ENCODE measurements at regions not wholly inside any gene's neighbourhood (a gene's known extent, or its start where the extent isn't known, plus 50 kb on each side); places are given as distances from the start of the nearest gene placed in this dataset.

- no peak for DNase-seq
These were observed 368.6 kb upstream of the MCTP2 start for GRCh38 chr15:93862791-93863190.

- DNase-seq = no peak
These were observed 369.2 kb upstream of the MCTP2 start for GRCh38 chr15:93861956-93862741.

- no peak for DNase-seq
These were observed 369.9 kb upstream of the MCTP2 start for GRCh38 chr15:93861413-93861812.

GRCh38 chr15:93860701-93861100 lies 370.7 kb upstream of the MCTP2 start:
- no peak for DNase-seq

- no peak for DNase-seq
These were observed 372.2 kb upstream of the MCTP2 start for GRCh38 chr15:93859176-93859575.

GRCh38 chr15:93855181-93855826 lies 376.1 kb upstream of the MCTP2 start:
- peak; percentile 38 for DNase-seq

- DNase-seq = no peak
These were observed 377.3 kb upstream of the MCTP2 start for GRCh38 chr15:93854088-93854487.

GRCh38 chr15:93852761-93853160 lies 378.6 kb upstream of the MCTP2 start:
- no peak for DNase-seq

GRCh38 chr15:93848490-93848889 lies 382.9 kb upstream of the MCTP2 start:
- no peak for DNase-seq

GRCh38 chr15:93848076-93848475 lies 383.3 kb upstream of the MCTP2 start:
- DNase-seq = no peak

- no peak for DNase-seq
These were observed 385.2 kb upstream of the MCTP2 start for GRCh38 chr15:93846148-93846547.

GRCh38 chr15:93837450-93837849 lies 393.9 kb upstream of the MCTP2 start:
- DNase-seq = no peak

- no peak for DNase-seq
These were observed 396.0 kb upstream of the MCTP2 start for GRCh38 chr15:93835344-93835743.

GRCh38 chr15:93831641-93832040 lies 399.7 kb upstream of the MCTP2 start:
- DNase-seq = no peak

GRCh38 chr15:93830221-93831080 lies 400.9 kb upstream of the MCTP2 start:
- DNase-seq = no peak

- no peak for DNase-seq
These were observed 402.1 kb upstream of the MCTP2 start for GRCh38 chr15:93829115-93829870.

- no peak for DNase-seq
These were observed 404.6 kb upstream of the MCTP2 start for GRCh38 chr15:93826790-93827189.

GRCh38 chr15:93826293-93826692 lies 405.1 kb upstream of the MCTP2 start:
- DNase-seq = no peak

GRCh38 chr15:93825682-93826081 lies 405.7 kb upstream of the MCTP2 start:
- no peak for DNase-seq

GRCh38 chr15:93823971-93824913 lies 407.1 kb upstream of the MCTP2 start:
- peak; percentile 69 for DNase-seq

GRCh38 chr15:93820566-93820965 lies 410.8 kb upstream of the MCTP2 start:
- DNase-seq = no peak

All from hindlimb muscle (tissue), 1 donor.